GM19468 (cell line): ENCODE measurements at regions not wholly inside any gene's neighbourhood (a gene's known extent, or its start where the extent isn't known, plus 50 kb on each side); places are given as distances from the start of the nearest gene placed in this dataset.

Experiments
- ATAC-seq: cut with Tn5 transposase; IDR thresholded peaks from one replicate; pipeline ENCODE4 v1.9.1; 2021; ENCODE audit warnings: mild to moderate bottlenecking, moderate library complexity, moderate number of reproducible peaks; ENCODE audit not compliant: unreplicated experiment; ENCODE audit errors: extremely low read depth

DNA sequence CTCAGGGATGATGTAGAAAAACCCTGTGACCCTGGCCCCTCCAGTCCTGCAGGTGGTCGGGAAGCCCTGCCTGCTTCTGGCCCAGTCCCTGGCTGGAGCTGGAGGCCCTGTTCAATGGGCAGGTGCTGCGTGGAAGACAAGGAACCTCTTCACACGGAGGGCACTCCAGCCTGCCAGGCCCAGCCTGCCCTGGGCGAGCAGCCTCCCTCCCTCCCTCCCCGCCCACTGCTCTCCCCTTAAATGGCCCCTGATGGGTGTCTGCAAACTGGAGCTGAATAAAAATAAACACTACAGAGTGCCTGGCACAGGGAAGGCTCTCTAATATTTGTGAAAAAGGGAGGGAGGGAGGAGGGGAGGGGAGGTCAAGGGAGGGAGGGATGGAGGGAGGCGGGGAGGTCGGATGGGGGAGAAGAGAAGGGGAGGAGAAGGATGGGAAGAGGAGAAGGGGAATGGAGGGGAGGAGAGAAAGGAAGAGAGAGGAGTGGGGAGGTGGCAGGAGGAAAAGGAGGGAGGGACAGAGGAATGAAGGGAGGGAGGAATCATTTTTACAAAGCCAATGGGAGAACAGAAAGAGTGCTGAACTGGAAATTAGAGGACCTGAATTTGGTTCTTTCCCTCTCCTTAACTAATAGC lies 222.8 kb upstream of the TNRC6C start:
- no peak for ATAC-seq

DNA sequence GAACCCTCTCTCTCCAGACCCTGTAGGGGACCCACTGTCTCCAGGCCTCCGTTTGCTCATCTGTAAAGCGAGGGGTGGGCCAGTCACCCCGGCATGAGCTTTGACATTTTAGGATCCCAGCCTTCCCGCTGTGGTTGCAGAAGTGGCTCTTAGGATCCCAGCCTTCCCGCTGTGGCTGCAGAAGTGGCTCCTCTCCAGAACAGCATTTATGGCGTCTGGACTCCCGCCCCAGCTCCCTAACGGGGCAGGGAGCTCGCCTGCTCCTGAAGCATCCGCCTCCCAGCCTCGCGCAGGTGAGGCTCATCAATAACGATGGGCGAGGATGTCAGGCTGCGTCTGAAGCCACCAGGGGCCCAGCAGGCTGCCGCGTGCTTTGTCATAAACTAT lies 222.3 kb upstream of the TNRC6C start:
- ATAC-seq: no peak

DNA sequence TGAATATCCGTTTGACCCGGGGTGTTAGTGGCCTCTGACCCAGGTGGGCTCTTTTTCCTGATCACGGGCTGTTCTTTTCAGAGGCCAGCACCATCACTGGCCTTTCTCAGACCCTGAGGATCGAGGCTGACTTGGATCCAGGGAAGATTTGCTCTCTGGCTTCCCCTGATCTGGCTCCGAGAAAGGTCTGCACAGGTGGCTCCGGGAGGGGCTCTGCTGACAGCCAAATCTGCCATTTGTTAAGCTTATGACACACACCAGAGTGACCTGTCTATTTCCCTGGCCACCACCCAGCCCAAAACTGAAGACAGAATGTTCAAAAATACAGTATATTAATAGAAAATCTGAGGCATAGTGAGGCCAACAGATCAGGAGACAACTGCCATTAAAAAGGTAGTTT lies 221.8 kb upstream of the TNRC6C start:
- no peak for ATAC-seq

DNA sequence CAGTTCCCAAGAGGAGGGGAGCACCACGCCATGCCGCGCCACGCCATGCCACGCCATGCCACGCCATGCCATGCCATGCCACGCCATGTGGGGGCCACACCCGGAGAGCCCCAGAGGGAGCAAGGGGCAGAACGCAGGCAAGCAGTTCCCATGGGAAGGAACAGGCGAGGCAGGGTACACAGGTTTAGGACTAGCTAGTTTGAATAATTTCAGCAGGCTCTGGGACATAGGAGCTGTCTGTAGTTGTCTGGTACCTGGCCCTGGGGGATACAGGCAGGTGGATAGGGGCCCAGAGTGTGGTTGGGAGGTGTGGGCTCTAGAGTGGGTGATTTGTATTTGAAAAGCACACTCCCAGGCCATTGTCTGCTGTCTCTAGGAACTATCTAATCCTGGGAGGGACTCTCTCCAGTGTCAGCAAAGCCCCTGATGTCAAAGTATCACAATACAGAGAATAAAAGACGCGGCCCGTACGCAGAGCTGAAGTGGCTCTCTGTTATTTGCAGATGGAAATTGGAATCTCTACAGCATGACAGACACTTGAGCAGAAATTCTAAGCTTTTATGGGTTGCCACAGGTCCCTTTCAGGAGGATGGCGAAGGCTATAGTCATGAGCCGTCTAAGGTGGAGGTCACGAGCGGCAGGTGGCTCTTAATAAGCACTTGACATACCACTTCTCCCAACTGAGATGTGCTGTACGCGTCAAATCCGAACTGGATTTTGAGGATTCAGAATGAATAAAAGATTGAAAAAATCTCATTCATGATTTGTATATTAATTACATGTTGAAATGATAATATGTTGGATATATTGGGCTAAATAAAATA lies 220.8 kb upstream of the TNRC6C start:
- no peak for ATAC-seq

DNA sequence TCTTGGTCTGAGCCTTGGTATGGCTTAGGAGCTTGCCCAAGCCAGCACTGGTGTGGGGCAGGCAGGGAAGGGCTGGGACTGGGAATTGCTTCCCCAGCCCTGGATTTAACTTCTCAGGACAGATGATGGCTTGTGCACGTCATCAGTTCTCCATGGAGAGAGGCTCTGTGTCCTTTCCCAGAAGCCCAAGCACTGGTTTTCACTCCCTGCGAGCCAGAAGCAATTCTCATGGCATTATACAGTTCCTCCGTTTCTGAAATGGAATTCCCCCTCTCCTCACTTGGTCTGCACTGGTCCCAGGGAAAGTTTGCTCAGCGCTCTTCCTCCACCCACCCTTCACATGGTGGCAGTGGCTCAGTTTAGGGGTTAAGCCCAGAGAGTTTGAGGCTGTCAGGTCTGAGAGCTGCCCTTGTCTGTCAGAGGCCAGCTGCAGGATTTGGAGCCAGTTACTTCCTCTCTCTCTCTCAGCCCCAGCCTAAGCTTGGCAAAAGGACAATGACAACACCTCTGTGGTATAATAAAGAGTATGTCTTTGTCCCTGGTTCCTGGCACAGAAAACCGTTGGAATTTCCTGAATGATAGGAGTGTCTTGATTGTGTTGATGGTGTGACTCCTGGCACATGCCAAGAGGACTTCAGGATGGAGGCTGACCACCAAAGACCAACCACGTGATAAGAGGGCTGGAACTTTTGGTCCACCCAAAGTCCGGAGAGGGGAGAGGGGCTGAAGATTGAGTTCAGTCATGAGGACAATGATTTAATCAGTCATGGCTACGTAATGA lies 219.6 kb upstream of the TNRC6C start:
- ATAC-seq: no peak

DNA sequence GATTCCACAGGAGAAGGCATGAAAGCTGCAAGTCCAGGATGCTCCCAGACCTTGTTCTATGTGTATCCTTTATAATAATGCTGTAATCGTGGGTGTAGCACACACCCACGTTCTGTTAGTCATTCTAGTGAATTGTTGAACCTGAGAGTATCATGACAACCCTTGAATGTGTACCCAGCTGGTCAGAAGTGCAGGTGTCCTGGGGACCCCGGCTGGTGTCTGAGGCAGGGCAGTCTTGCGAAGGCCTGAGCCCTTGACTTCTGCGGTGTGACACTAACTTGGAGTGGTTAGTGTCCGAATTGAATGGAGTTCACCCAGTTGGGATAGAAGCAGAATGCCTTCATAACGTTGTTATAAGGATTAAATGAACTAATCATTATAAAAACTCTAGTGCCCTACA lies 218.0 kb upstream of the TNRC6C start:
- ATAC-seq: no peak

DNA sequence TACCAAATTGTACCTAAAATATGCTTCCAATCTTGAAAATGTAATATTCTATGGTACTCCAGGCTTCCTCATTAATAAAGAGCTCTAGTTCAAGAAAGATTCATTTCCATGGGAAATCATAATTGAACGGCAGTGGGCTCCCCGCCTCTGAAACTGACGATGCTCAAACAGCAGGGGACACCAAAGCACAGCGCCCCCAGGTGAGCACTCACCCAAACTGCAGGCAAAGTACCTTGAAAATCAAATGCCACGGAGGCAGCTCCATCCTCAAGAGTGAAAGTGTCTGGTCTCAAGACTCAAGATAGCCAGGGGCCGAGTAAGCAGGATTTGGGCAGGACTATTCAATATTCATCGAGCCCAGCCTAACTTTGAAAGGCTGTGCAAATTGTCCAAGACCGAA lies 217.4 kb upstream of the TNRC6C start:
- ATAC-seq: no peak

DNA sequence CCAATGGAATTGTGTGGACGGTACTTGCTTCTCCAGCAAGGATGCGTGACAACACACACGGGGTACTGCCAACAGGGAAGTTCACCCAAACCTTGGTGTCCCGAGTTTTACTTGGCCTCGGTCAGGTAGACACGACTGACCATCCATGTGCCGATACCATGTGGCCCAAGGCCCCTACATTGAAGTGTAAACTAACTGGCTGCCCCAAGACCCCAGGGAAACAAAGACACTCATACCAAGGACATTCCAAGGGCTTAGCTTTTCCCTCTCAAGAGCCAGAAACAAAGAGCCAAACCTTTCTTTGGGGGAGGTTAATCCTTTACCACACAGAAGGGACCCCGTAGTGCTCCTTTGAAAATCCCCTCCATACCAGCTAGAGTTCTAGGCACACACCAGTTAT lies 215.9 kb upstream of the TNRC6C start:
- no peak for ATAC-seq

DNA sequence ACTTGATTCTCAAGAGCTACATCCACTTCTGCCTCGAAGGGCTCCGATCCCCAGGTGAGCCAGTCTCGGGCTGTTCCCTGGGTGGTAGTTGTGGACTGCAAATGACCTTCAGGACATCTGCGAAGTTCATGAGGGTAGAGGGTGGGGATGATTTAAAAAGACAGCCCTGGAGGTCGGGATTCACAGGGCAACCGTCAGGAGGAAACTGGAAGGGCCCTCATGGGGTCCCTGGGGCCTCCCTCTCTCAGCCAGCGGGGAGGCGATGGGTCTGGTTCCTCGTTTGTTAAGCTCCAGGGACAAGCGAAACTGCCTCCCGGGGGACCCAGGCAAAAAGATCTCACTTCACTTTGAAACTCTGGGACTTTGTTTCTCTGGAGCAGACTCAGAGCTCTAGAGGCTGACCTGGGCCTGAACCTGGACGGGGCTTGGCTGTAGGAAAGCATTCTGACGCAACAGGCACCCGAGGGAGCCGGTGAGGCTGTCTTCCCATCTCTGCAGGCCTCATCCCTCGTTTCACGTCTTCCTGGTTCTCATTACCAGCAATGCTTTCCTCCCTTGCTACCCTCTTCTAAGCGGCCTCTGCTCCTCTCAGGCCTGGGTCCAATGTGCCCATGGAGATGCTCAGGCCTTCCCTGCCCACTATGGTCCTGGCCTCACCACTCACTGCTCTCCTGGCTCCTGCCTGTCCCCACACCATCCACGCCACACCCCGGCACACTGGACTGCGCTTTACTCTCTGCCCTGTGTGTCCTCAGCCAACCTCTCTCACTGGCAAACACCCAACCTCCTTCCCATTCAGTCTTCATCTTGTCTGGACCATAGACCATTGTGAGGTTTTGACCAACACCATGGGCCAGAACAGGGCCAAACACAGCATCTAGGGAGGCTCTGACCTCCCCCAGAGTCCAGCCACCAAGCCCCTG lies 214.2 kb upstream of the TNRC6C start:
- no peak for ATAC-seq

DNA sequence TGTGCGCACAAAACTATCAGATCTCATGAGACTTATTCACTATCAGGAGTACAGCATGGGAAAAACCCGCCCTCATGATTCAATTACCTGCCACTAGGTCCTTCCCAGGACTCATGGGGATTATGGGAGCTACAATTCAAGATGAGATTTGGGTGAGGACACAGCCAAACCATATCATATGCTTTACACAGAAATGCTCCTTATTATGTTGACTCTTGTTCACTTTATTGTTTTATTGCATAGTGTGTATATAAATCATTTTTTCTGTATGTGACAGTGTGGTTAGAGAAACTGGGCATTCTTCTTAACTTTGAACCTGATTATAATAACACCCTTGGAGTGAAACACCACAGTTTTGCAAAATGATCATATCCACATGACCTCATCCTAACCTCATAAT lies 212.8 kb upstream of the TNRC6C start:
- ATAC-seq: no peak

DNA sequence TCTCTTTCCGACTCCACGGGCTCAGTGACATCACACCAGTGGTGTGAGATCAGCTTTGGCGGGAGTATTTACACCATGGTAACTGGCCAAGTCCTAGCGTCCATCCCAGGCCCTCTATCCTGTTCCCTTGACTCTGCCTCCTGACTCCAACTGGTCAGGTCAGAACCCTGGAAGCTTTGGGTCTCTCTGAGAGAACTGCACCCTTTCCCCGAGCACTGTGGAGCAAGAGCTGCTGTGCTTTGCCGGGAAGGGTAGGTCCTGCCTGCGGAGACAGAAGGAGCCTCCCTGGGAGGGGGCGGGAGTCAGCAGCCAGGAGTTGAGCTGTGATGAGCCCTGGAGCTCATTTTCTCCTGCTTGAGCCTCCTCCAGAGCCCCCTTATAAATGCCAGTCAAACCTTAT lies 212.1 kb upstream of the TNRC6C start:
- no peak for ATAC-seq

DNA sequence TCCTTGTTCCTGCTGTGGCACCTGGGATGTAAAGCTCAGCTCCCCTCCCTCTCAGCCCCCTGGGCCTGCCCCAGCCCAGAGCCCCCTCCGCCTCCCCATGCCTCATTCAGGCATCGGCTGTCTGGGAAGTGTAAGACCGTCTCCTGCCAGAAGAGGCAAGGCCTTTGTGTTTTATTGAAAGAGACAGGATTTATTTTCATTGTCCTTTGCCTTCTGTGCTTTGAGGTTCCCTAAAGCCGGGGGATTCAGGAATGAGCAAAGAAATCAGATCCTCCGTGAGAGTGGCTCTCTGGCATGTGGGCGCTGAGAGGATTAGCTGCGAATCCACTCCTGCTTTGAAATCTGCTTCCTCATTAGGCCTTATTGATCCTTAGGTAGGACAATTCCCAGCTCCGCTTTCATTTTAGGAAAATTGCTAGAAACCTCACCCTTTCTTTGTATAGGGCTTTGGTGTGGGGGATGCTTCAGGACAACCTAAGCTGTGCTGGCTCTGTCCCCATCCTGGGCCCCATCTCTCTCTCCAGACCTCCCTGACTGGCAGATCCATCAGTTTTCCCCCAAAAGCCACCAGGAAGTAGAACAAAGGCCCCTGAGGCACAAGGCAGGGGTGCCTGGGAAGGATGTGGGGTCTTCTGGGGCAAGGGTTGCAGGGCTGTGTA lies 211.5 kb upstream of the TNRC6C start:
- ATAC-seq: no peak

DNA sequence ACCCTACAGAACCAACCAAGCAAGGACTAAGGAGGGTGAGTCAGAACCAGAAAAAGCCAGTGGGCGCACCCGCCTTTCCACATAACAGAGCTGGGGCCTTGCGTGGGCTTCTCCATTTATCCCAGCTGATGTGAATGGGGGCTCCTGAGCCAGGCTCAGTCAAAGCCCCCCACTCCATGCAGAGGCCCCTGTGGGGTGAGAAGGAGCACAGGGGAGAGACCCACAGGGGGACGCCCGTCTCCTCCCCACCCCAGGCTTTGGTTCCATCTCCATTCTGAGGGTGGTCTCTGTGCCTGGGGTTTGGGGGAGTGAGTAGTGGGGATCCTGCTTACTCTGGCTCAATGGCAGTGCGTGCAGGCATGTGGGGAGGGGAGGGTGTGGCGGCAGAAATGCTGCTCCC lies 210.1 kb upstream of the TNRC6C start:
- ATAC-seq: no peak

DNA sequence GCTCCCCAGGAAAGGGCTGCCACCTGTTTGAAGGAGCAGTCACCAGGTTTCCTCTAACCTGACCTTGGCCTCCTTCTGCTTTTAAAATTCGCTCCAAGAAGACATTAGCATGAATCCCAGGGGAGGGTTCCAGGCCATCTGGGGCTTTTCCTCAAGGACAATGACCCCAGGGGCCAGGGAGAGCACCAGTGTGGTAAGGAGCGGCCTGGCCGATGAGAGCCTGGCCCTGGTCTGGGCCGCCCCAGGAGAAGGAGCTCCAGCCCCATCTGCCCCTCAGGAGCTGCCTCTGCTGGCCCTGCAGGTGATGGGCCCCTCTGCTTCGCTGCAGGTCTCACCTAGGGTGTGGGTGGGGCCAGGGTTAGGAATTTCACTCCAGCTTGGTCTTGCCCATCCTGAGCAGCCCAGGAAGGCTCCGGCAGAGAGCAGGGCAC lies 209.2 kb upstream of the TNRC6C start:
- ATAC-seq: no peak

DNA sequence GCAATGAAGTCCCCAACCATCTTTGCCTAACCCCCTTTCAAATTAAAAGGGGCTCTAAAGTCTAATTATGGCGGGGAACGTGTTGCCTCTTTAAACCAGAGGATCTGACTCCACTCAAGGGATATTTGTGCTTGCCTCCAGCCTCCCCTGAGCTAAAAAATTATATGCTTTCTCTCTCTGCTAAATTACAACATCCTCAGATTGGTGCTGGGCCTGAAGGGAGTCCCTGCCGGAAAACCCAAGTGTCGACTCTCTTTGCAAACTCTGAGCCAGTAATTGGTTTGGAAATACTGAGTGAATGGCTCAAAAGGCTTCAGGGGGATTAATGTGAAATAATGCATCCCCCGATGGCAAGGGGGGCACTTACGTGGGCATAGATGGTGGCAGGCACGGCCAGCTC lies 208.5 kb upstream of the TNRC6C start:
- ATAC-seq: no peak

DNA sequence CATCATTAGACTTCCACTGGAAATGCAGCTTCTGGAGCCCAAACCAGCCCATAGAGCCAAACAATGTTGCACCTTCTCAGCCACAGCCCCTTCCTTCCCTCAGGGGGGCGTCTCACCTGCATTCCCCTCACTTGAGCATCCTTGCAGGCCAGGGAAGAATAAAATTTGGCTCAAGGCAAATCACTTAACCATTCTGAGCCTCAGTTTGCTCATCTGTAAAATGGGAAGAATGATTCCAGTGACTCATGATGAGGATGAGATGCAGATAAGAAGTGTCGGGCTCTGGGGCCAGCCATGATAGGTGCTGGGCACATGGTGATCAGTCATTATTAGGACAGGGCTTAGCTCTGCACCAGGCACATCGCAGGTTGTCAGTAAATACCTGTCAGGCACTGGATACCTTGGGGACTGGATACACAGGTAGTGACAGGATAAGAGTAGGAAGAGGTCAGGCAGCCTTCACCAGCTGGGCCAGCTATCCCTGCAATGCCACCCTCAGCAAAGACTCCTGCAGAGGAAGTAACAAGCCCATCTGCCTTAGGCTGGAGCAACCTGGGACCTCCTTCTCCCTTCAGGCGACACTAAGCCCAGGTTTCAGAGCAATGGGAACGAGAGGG lies 208.0 kb upstream of the TNRC6C start:
- ATAC-seq: no peak

DNA sequence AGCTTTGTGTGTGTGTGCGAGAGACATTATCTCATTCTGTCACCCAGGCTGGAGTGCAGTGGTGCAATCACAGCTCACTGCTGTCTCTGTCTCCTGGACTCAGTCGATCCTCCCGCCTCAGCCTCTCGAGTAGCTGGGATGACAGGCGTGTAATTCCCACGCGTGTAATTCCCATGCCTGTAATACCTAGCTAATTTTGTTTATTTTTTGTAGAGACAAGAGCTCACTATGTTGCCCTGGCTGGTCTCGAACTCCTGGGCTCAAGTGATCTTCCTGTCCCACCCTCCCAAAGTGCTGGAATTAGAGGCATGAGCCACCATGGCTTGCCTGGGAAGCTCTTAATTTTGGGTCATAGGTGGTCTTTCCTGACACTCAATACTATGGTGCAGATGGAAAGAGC lies 205.3 kb upstream of the TNRC6C start:
- ATAC-seq: no peak

DNA sequence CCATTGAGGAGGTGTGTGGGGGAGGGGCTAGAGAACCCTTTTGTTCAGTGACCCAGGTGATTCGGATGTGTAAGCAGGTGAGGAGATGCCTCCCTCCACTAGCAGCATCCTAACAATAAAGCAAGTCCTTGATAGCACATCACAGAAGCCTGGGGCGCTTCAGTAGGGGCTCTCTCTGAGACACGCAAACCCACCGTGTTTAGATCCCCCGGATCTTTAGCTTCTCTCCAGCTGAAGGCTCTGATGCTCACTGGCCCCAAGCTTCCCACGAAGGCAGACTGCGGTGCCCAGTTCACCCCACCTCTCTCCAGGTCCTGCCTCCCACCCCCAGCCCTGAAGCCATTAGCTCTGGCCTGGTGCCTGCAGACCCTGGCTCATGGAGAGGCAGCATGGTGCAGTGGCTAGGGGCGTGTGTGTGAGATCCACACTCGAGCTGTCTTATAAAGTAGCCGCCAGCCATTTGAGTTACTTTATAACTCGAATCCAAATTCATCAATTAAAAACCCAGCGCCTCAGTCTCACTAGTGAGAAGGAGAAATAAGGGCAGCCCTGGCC lies 204.7 kb upstream of the TNRC6C start:
- ATAC-seq: no peak

DNA sequence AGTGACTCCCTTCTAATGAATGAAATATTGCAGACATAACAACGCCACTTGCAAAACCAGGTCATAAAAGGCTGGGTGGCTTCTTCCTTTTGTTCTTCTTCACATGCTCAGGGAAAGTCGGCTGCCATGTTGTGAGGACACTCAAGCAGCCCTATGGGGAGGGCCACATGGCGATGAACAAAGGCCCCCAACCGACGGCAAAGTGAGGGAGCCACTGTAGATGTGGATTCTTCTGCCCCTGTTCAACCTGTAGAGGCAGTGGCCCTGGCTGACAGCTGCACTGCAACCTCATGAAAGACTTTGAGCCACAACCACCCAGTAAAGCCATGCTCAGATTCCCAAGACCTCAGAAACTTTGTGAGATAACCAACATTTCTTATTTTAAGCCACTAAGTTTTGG lies 203.5 kb upstream of the TNRC6C start:
- no peak for ATAC-seq
